DND-41 (cell line): ENCODE measurements at regions not wholly inside any gene's neighbourhood (a gene's known extent, or its start where the extent isn't known, plus 50 kb on each side); places are given as distances from the start of the nearest gene placed in this dataset.

ENCODE experiments used
- ATAC-seq: fragments of 200-7000 bp; cut with Tn5 transposase; 3 replicates; pipeline ENCODE4 v1.9.1; 2021; ENCODE audit warnings: low read depth; ENCODE audit not compliant: insufficient read depth
- DNase-seq: peaks from one replicate; pipeline ENCODE4 v3.0.0-alpha.2; 2020
- H2AFZ ChIP-seq: 2 replicates; pipeline ENCODE4 v1.6.0; 2012; ENCODE audit warnings: low read depth, low read length
- H3K27ac ChIP-seq: 2 replicates; pipeline ENCODE4 v1.5.1; 2012; ENCODE audit warnings: low read length, inconsistent platforms
- H3K27me3 ChIP-seq: fragments of 200-600 bp; sonication (generic); 2 replicates; pipeline ENCODE4 v1.6.0; 2012; ENCODE audit warnings: low read length, mild to moderate bottlenecking, inconsistent platforms; ENCODE audit not compliant: insufficient read depth, poor library complexity
- H3K36me3 ChIP-seq: 2 replicates; pipeline ENCODE4 v1.5.1; 2012; ENCODE audit warnings: low read length, inconsistent platforms; ENCODE audit not compliant: insufficient read depth
- H3K4me1 ChIP-seq: 2 replicates; pipeline ENCODE4 v1.5.1; 2012; ENCODE audit warnings: mild to moderate bottlenecking, low read length; ENCODE audit not compliant: insufficient read depth
- H3K4me2 ChIP-seq: 2 replicates; pipeline ENCODE4 v1.6.0; 2012; ENCODE audit warnings: mild to moderate bottlenecking, moderate library complexity, low read length, inconsistent platforms; ENCODE audit not compliant: insufficient read depth
- H3K4me3 ChIP-seq, 2 experiments: fragments of 200-600 bp in 1 of 2; shearing (Covaris generic) in 1 of 2; 2 replicates each; pipeline ENCODE4 v1.5.1; 2012 to 2016; ENCODE audit warnings: inconsistent platforms in 2 of 2, low read length in 2 of 2, mild to moderate bottlenecking in 2 of 2, low read depth in 1 of 2, moderate library complexity in 1 of 2
- H3K79me2 ChIP-seq: 2 replicates; pipeline ENCODE4 v1.6.0; 2012; ENCODE audit warnings: low read length, inconsistent platforms; ENCODE audit not compliant: insufficient read depth
- H3K9ac ChIP-seq: 2 replicates; pipeline ENCODE4 v1.6.0; 2012; ENCODE audit warnings: low read depth, mild to moderate bottlenecking, inconsistent platforms, low read length, moderate library complexity
- H3K9me3 ChIP-seq: 2 replicates; pipeline ENCODE4 v1.5.1; 2012; ENCODE audit warnings: low read length, moderate library complexity, mild to moderate bottlenecking, inconsistent platforms; ENCODE audit not compliant: insufficient read depth, severe bottlenecking
- H4K20me1 ChIP-seq: 2 replicates; pipeline ENCODE4 v1.6.0; 2012; ENCODE audit warnings: low read length; ENCODE audit not compliant: insufficient read depth
- CTCF ChIP-seq: IDR thresholded peaks from 2 replicates; pipeline ENCODE4 v1.5.1; 2012; ENCODE audit warnings: borderline replicate concordance, low read length, moderate library complexity, mild to moderate bottlenecking; ENCODE audit not compliant: poor library complexity, severe bottlenecking; ENCODE audit errors: extremely low read depth
- EZH2 ChIP-seq: IDR thresholded peaks from 3 replicates; pipeline ENCODE4 v1.6.1; 2012; ENCODE audit warnings: borderline replicate concordance, low read depth, mild to moderate bottlenecking, moderate library complexity, low read length, inconsistent platforms; ENCODE audit not compliant: severe bottlenecking

GRCh38 chrX:126063984-126064383 is 102.1 kb downstream of the DCAF12L2 start:
- DNase-seq (no peak), ATAC-seq (no peak)
- TF ChIP-seq EZH2 (no peak), CTCF (no peak)
- Histone ChIP-seq H3K4me1 (no peaks in the 10 kb centered on the region), H3K9ac (no peak overlapping the region), H3K27ac (no peak overlapping the region), H3K36me3 (no peaks in the 10 kb centered on the region), H4K20me1 (no peaks in the 10 kb centered on the region), H3K79me2 (no peaks in the 10 kb centered on the region), H3K4me2 (no peak overlapping the region), H3K27me3 (no peaks in the 10 kb centered on the region), H3K4me3 (no peak overlapping the region), H2AFZ (no peak overlapping the region), H3K9me3 (no peaks in the 10 kb centered on the region)

DNA sequence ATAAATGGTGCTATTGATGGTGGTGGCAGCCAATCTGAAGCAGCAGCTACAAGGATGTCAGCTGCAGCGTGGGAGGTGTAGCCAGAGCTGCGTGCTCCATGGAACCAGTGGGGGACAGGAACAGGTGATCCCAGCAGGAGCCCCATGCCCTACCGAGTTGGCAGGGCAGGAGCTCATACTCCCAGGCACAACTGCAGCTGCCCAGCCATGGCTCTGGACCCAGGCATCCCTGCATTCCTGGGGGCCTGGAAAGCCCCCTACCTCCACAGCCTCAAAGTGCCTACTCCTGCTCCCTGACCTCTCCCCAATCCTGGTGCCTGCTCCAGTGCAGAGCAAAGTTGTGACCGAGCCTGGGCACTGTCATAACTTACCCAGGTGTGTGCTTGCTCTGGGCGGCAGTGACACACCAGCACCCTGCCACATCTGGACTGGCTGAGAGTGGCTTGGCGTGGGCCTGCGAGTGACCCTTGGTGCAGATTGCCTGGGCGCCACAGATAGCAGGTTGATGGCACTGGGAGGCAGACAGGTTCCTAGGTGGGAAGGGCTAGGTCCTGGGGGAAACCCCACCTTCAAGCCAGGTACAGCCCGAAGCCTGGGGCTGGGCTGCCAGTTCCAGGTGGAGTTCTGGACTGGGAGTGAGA is 101.1 kb downstream of the DCAF12L2 start:
- no peaks in the 10 kb centered on the region for H3K4me1 ChIP-seq
- no peaks in the 10 kb centered on the region for H3K79me2 ChIP-seq
- no peak overlapping the region for H3K4me3 ChIP-seq
- no peaks in the 10 kb centered on the region for H3K27me3 ChIP-seq
- H3K4me2 ChIP-seq, result no peak overlapping the region
- H3K9ac ChIP-seq, result no peak overlapping the region
- H3K27ac ChIP-seq, result no peak overlapping the region
- TF ChIP-seq CTCF, result no peak
- no peak for TF ChIP-seq EZH2
- no peak for ATAC-seq
- H3K9me3 ChIP-seq, result no peaks in the 10 kb centered on the region
- H2AFZ ChIP-seq, result no peak overlapping the region
- no peaks in the 10 kb centered on the region for H4K20me1 ChIP-seq
- no peaks in the 10 kb centered on the region for H3K36me3 ChIP-seq
- DNase-seq, result no peak

DNA sequence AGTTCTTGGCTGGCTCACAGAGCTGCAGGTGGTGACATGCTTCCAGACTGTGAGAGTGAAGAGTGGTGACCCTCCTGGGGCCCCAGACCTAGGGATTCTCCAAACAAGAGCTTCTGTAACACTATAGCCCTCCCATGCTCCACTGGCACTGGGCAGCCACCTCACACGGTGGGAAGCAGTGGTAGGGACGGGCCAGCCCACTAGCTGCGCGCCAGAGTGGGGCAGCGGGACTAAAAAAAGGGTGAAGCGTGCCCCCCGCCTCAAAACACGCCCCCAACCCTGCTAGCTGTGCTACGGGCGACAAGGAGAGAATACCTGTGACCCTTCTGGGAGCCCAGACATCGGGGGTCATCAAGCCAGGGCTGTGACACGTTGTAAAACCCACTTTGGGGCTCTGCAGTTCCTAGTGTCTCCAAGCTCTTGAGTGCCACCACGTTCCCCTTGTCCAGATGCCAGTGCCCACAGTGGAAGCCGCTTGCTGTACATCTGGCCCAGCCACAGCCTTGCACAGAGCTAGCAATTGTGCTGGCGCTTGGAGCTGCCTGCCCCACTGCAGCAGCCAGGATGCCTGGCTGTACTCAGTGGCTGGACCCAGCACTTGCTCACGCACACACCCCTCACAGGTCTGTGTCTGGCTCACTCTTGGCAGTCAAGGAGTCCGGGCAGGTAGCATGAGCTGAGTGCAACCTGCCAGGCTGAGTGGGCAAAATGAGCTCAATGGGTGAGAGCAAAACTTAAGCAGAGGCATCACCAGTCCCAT is 100.0 kb downstream of the DCAF12L2 start:
- Histone ChIP-seq H3K9ac (no peak overlapping the region), H3K4me2 (no peak overlapping the region), H3K27me3 (no peaks in the 10 kb centered on the region), H3K4me3 (no peak overlapping the region), H4K20me1 (no peaks in the 10 kb centered on the region), H3K79me2 (no peaks in the 10 kb centered on the region), H3K27ac (no peak overlapping the region), H3K9me3 (no peaks in the 10 kb centered on the region), H2AFZ (no peak overlapping the region), H3K36me3 (no peaks in the 10 kb centered on the region), H3K4me1 (no peaks in the 10 kb centered on the region)
- ATAC-seq, result no peak
- no peak for TF ChIP-seq CTCF
- TF ChIP-seq EZH2, result no peak
- DNase-seq, result no peak
